ENCODE measurements at regions not wholly inside any gene's neighbourhood (a gene's known extent, or its start where the extent isn't known, plus 50 kb on each side); places are given as distances from the start of the nearest gene placed in this dataset.

GRCh38 chr6:140590641-140591040, 1216.2 kb upstream of the CITED2 start:
- peak; percentile 44 for DNase-seq (ENCODE audit: low read depth)
- no peak overlapping the region for H3K4me3 ChIP-seq (ENCODE audit: low read length)
- TF ChIP-seq CTCF (IDR thresholded peaks at IDR 0.05; ENCODE audit: insufficient read depth, low read depth, low read length, missing control alignments), result no peak

- no peak overlapping the region for H3K4me3 ChIP-seq (ENCODE audit: low read length)
- DNase-seq (ENCODE audit: low read depth), result no peak
- TF ChIP-seq CTCF (IDR thresholded peaks at IDR 0.05; ENCODE audit: insufficient read depth, low read depth, low read length, missing control alignments), result no peak
Observed at GRCh38 chr6:140586426-140587061, 1212.1 kb upstream of the CITED2 start.

GRCh38 chr6:140581601-140582000, 1207.2 kb upstream of the CITED2 start:
- no peak for TF ChIP-seq CTCF (IDR thresholded peaks at IDR 0.05; ENCODE audit: insufficient read depth, low read depth, low read length, missing control alignments)
- DNase-seq (ENCODE audit: low read depth), result no peak

GRCh38 chr6:140579918-140580317, 1205.5 kb upstream of the CITED2 start:
- no peak overlapping the region for H3K4me3 ChIP-seq (ENCODE audit: low read length)
- TF ChIP-seq CTCF (IDR thresholded peaks at IDR 0.05; ENCODE audit: insufficient read depth, low read depth, low read length, missing control alignments), result no peak
- DNase-seq (ENCODE audit: low read depth), result no peak

More at GRCh38 chr6:140581601-140582000, 1207.2 kb upstream of the CITED2 start:
- H3K4me3 ChIP-seq (ENCODE audit: low read length), result no peak overlapping the region

GRCh38 chr6:140576004-140576555, 1201.6 kb upstream of the CITED2 start:
- no peak for TF ChIP-seq CTCF (IDR thresholded peaks at IDR 0.05; ENCODE audit: insufficient read depth, low read depth, low read length, missing control alignments)
- DNase-seq (ENCODE audit: low read depth), result no peak
- no peak overlapping the region for H3K4me3 ChIP-seq (ENCODE audit: low read length)

GRCh38 chr6:140572867-140573266, 1198.4 kb upstream of the CITED2 start:
- peak; percentile 51 for DNase-seq (ENCODE audit: low read depth)
- H3K4me3 ChIP-seq (ENCODE audit: low read length), result no peak overlapping the region
- no peak for TF ChIP-seq CTCF (IDR thresholded peaks at IDR 0.05; ENCODE audit: insufficient read depth, low read depth, low read length, missing control alignments)

- DNase-seq (ENCODE audit: low read depth), result peak; percentile 82
Observed at GRCh38 chr6:140572129-140572528, 1197.7 kb upstream of the CITED2 start.

More at GRCh38 chr6:140572129-140572528, 1197.7 kb upstream of the CITED2 start:
- no peak for TF ChIP-seq CTCF (IDR thresholded peaks at IDR 0.05; ENCODE audit: insufficient read depth, low read depth, low read length, missing control alignments)
- no peak overlapping the region for H3K4me3 ChIP-seq (ENCODE audit: low read length)

All from epithelial cell of esophagus (primary cell).